CD8-positive, alpha-beta memory T cell (primary cell): ENCODE measurements at regions not wholly inside any gene's neighbourhood (a gene's known extent, or its start where the extent isn't known, plus 50 kb on each side); places are given as distances from the start of the nearest gene placed in this dataset.

ENCODE experiments used
- CTCF ChIA-PET: fragments of 350-600 bp; sonication (Branson Sonifier 250); formaldehyde crosslinking; loops from one replicate; lab custom pipeline; 2021; ENCODE audit warnings: antibody characterized with exemption; lab: Charles Lee
- POLR2A ChIA-PET: fragments of 350-600 bp; sonication (Branson Sonifier 250); formaldehyde crosslinking; loops from one replicate; lab custom pipeline; 2021; ENCODE audit warnings: antibody characterized with exemption; lab: Charles Lee
- DNase-seq, 5 donors: peaks; one replicate each; pipeline versions ENCODE4 v3.0.0 to v3.0.0-alpha.2; 2020 to 2022; ENCODE audit warnings: mixed read lengths in 1 of 5
- H3K27ac ChIP-seq: one replicate; pipeline ENCODE4 v1.7.0; 2013; ENCODE audit warnings: low read depth, mild to moderate bottlenecking, low read length, moderate library complexity
- H3K27me3 ChIP-seq: 2 replicates; pipeline ENCODE4 v1.7.0; 2013; ENCODE audit warnings: low read length, mild to moderate bottlenecking; ENCODE audit not compliant: insufficient read depth, poor library complexity, severe bottlenecking
- H3K36me3 ChIP-seq: 2 replicates; pipeline ENCODE4 v1.7.0; 2013; ENCODE audit warnings: mild to moderate bottlenecking, low read length, moderate library complexity; ENCODE audit not compliant: insufficient read depth
- H3K4me1 ChIP-seq: 2 replicates; pipeline ENCODE4 v1.7.0; 2013; ENCODE audit warnings: mild to moderate bottlenecking, low read length, moderate library complexity; ENCODE audit not compliant: insufficient read depth
- H3K4me3 ChIP-seq: 2 replicates; pipeline ENCODE4 v1.7.0; 2013; ENCODE audit warnings: mild to moderate bottlenecking, low read length
- H3K9me3 ChIP-seq: 2 replicates; pipeline ENCODE4 v1.7.0; 2013; ENCODE audit warnings: mild to moderate bottlenecking, low read length
- H3K27ac Mint-ChIP-seq, 8 donors: one replicate each; pipeline ENCODE4 v1.8.0; 2020 to 2021; ENCODE audit warnings: mixed read lengths in 8 of 8, mild to moderate bottlenecking in 6 of 8, inconsistent platforms in 3 of 8, moderate library complexity in 3 of 8
- H3K27me3 Mint-ChIP-seq, 2 donors: one replicate each; pipeline ENCODE4 v1.8.0; 2020 to 2021; ENCODE audit warnings: mixed read lengths in 2 of 2, mild to moderate bottlenecking in 1 of 2, moderate library complexity in 1 of 2
- H3K36me3 Mint-ChIP-seq, 3 donors: one replicate each; pipeline ENCODE4 v1.8.0; 2020 to 2021; ENCODE audit warnings: mixed read lengths in 3 of 3, inconsistent platforms in 1 of 3, mild to moderate bottlenecking in 1 of 3
- H3K4me1 Mint-ChIP-seq, 3 donors: one replicate each; pipeline ENCODE4 v1.8.0; 2020 to 2021; ENCODE audit warnings: mixed read lengths in 3 of 3, inconsistent platforms in 1 of 3, mild to moderate bottlenecking in 1 of 3
- H3K4me3 Mint-ChIP-seq, 7 donors: one replicate each; pipeline ENCODE4 v1.8.0; 2020 to 2021; ENCODE audit warnings: mixed read lengths in 7 of 7, mild to moderate bottlenecking in 6 of 7, moderate library complexity in 4 of 7, inconsistent platforms in 2 of 7
- H3K9me3 Mint-ChIP-seq, 5 donors: one replicate each; pipeline ENCODE4 v1.8.0; 2020 to 2022; ENCODE audit warnings: mixed read lengths in 5 of 5, mild to moderate bottlenecking in 3 of 5, moderate library complexity in 2 of 5, inconsistent platforms in 1 of 5

DNA sequence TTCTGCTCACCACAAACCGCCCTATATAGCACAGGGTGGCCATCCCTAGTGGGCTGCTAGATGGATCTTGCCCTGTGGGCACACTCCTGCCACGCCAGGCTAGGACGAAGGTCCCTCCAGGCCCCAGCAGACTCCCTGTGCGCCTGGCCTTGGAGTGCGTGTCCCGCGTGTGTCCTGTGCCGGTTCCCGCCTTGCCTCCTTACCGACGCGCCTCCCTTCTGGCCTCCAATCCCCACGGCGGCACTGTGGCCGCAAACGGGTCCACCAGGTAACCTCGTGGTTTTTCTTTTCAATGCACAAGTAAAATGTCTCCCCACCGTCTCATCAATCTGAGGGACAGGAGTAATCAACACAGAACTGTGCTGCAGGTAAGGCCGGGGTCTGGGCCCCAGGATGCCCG, 133.8 kb upstream of the PHACTR3 start:
- H3K36me3 ChIP-seq = no peaks in the 10 kb centered on the region
- no peaks in the 10 kb centered on the region for H3K27me3 ChIP-seq
- DNase-seq = no peak
- H3K9me3 ChIP-seq = no peaks in the 10 kb centered on the region
- Mint-ChIP-seq H3K4me1 (no peaks in the 10 kb centered on the region), H3K9me3 (no peaks in the 10 kb centered on the region), H3K27me3 (peaks cover 12 to 17% of the 10 kb centered on the region in 2 donors), H3K27ac (no peak overlapping the region), H3K36me3 (no peaks in the 10 kb centered on the region), H3K4me3 (no peak overlapping the region)
- no peak overlapping the region for H3K27ac ChIP-seq
- no peak overlapping the region for H3K4me3 ChIP-seq
- ChIA-PET POLR2A (no interaction called here), CTCF (no interaction called here)
- no peaks in the 10 kb centered on the region for H3K4me1 ChIP-seq

DNA sequence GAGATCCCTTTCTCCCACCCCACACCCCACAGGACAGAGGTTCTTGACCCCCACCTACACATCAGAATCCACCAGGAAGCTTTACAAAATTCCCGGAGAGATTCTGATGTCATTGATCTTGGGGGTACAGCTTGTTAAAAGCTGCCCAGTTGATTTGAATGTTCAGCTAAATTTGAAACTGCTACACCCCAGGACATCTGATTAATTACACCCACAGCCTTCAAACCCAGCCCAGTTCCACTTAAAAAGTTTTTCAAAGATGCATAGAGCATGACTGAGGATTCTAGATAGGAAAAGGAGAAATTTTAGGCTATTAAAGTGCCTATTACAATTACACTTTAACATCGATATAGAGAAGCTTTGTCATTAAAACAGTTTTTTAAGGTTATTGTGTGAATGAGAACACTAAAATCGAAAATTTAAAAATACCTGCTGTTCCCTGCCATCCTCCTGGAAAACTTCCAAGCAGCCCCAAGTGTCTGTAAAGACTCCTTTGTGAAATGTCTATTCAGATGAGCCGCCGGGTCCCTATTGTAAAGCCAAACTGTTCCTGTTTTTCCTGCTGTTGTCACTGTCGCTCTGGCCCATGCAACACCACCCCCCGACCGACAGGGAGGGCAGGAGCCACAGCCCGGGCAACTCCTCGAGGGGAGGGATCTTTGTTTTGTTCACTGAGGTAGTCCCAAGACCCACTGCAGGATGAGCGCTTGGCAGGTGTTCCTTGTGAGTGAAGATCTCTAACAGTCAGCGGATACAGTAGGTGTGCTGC, 132.5 kb upstream of the PHACTR3 start:
- H3K36me3 Mint-ChIP-seq = no peaks in the 10 kb centered on the region
- H3K4me3 ChIP-seq = no peak overlapping the region
- H3K27me3 Mint-ChIP-seq = peaks cover 15 to 18% of the 10 kb centered on the region in 2 donors
- CTCF ChIA-PET = interaction anchor here (0.6 kb wide), 1 partner anchor 1009 kb away, joined by 3 read pairs; no protein-coding TSS in a partner anchor
- H3K9me3 ChIP-seq = no peaks in the 10 kb centered on the region
- peak overlapping the region in 1 of 8 donors; percentile 4 for H3K27ac Mint-ChIP-seq
- H3K36me3 ChIP-seq = no peaks in the 10 kb centered on the region
- H3K9me3 Mint-ChIP-seq = no peaks in the 10 kb centered on the region
- H3K4me1 ChIP-seq = no peaks in the 10 kb centered on the region
- no peak for DNase-seq
- H3K4me3 Mint-ChIP-seq = no peak overlapping the region
- POLR2A ChIA-PET = no interaction called here
- no peaks in the 10 kb centered on the region for H3K27me3 ChIP-seq
- no peak overlapping the region for H3K27ac ChIP-seq
- H3K4me1 Mint-ChIP-seq = no peaks in the 10 kb centered on the region

DNA sequence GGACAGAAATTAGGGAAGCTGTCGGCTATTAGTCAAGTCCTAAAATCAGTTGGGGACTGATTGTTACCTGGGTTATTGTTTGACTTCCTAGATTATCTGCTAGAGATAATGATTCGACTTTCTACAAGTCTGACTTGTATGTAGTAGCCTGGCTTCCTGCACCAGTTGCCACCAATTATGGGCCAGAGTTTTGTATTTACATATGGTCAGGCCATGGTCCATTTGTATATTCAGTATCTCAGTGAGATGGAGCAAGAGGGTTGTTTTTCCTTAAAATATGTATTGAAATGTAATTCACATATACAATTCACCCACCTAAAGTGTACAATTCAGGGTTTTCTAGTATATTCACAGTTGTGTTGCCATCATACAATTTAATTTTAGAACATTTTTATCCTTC, 130.6 kb upstream of the PHACTR3 start:
- no peaks in the 10 kb centered on the region for H3K4me1 Mint-ChIP-seq
- CTCF ChIA-PET = no interaction called here

DNA sequence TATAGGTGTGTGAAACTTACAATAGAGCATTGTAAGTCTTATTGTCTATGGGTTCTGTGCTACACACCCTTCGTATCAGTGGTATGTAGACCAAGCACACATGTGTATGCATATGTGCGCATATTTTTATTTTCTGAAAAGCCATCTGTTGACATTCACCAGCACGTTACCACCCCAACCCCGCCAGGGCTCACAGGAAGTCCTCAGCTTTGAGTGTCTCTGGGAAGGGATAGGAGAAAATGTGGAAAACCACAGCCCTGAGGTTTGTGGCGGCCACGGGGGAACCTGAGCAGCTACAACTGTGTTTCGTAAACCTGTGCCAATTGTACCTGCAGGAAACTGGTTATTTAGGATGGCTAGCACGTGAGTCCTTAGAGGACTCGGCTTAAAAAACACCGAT, 123.3 kb upstream of the PHACTR3 start:
- DNase-seq = no peak
- Mint-ChIP-seq H3K36me3 (no peaks in the 10 kb centered on the region), H3K27me3 (peaks cover 5 to 30% of the 10 kb centered on the region in 2 donors), H3K9me3 (peaks cover 0 to 2% (median 0%) of the 10 kb centered on the region in 5 donors), H3K4me3 (no peak overlapping the region), H3K4me1 (no peaks in the 10 kb centered on the region), H3K27ac (no peak overlapping the region)
- Histone ChIP-seq H3K36me3 (no peaks in the 10 kb centered on the region), H3K27ac (no peak overlapping the region), H3K4me1 (no peaks in the 10 kb centered on the region), H3K4me3 (no peak overlapping the region), H3K9me3 (no peaks in the 10 kb centered on the region), H3K27me3 (no peaks in the 10 kb centered on the region)
- CTCF ChIA-PET = interaction anchor here (1.0 kb wide), 1 partner anchor 15 kb away, joined by 3 read pairs; no protein-coding TSS in a partner anchor
- POLR2A ChIA-PET = no interaction called here

More for the DNA sequence above, 130.6 kb upstream of the PHACTR3 start:
- no peak overlapping the region for H3K27ac Mint-ChIP-seq
- DNase-seq = no peak
- Histone ChIP-seq H3K27me3 (no peaks in the 10 kb centered on the region), H3K4me3 (no peak overlapping the region), H3K36me3 (no peaks in the 10 kb centered on the region), H3K4me1 (no peaks in the 10 kb centered on the region), H3K9me3 (no peaks in the 10 kb centered on the region), H3K27ac (no peak overlapping the region)
- no peaks in the 10 kb centered on the region for H3K9me3 Mint-ChIP-seq
- peaks cover 8 to 18% of the 10 kb centered on the region in 2 donors for H3K27me3 Mint-ChIP-seq
- H3K36me3 Mint-ChIP-seq = no peaks in the 10 kb centered on the region
- POLR2A ChIA-PET = no interaction called here
- no peak overlapping the region for H3K4me3 Mint-ChIP-seq

DNA sequence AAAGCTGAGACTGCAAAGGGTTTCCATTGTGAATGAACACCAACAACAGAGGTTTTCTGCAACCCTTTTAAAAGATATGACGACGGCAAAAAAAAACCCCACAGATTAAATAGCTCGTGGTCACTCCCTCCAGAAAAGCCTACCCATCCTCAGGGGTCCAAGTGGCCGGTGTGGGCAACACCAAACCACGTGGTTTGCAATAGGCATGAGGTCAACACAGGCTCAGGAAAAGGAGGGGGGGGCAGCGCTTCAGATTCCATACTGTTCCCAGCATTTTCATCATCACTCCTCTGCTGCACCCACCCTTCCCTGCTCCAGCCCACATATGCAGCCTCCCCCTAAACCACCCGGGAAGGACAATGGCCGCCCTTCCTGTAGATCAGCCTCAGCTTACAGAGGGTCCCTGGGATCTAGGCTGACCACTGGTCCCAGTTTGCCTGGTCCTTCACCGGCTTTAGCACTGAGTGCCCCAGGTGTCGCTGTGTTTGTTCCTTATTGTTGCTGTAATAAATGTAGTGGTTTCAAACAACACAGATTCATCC, 122.8 kb upstream of the PHACTR3 start:
- no peaks in the 10 kb centered on the region for H3K36me3 Mint-ChIP-seq
- Histone ChIP-seq H3K9me3 (no peaks in the 10 kb centered on the region), H3K27me3 (no peaks in the 10 kb centered on the region), H3K36me3 (no peaks in the 10 kb centered on the region), H3K27ac (no peak overlapping the region), H3K4me3 (no peak overlapping the region), H3K4me1 (no peaks in the 10 kb centered on the region)
- no peak overlapping the region for H3K27ac Mint-ChIP-seq
- DNase-seq = no peak
- H3K27me3 Mint-ChIP-seq = peaks cover 5 to 28% of the 10 kb centered on the region in 2 donors
- H3K9me3 Mint-ChIP-seq = peaks cover 0 to 2% (median 0%) of the 10 kb centered on the region in 5 donors
- H3K4me3 Mint-ChIP-seq = no peak overlapping the region
- H3K4me1 Mint-ChIP-seq = no peaks in the 10 kb centered on the region
- ChIA-PET CTCF (interaction anchor here (1.0 kb wide), 1 partner anchor 14 kb away, joined by 3 read pairs; no protein-coding TSS in a partner anchor), POLR2A (no interaction called here)

DNA sequence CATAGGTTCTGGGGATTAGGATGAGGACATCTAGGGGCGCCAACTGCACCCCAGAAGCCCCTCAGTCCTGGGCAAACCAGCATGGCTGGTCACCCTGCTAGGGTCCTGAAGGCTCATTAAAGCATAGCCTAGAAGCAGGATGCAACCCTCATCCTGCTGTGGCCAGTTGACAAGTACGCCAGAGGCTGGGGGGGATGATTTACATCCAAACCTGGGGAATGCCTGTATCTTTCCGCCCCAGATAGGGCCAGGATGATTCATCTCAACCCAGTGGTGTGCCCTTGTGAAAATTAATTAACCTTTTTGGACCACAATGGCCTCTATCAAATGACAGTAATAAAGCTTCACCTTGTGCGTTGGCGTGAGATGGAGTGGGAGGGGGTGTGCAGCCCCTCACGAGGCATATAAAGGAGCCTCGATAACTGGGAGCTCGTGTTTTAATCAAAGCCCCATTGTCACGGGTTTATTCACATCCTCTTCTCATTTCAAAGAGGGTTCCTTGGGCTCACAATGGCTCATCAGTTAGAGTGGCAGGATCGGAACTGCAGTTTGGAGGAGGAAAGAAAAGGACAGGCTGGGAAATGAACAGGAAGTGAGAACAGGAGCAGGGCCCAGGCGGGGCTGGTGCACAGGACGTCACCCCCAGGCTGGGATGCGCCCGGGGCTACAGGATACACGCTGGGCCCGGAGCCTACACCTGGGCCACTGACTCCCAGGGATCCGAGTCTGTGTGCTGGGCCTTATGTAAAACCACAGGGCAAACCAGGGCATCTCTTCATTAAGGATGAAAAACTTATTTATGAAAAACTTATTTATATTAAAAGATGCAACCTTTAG, 121.8 kb upstream of the PHACTR3 start:
- Histone ChIP-seq H3K27ac (no peak overlapping the region), H3K36me3 (no peaks in the 10 kb centered on the region), H3K9me3 (no peaks in the 10 kb centered on the region), H3K4me3 (no peak overlapping the region), H3K4me1 (no peaks in the 10 kb centered on the region), H3K27me3 (no peaks in the 10 kb centered on the region)
- Mint-ChIP-seq H3K36me3 (no peaks in the 10 kb centered on the region), H3K27ac (no peak overlapping the region), H3K9me3 (peaks cover 0 to 2% (median 0%) of the 10 kb centered on the region in 5 donors), H3K27me3 (peaks cover 5 to 28% of the 10 kb centered on the region in 2 donors), H3K4me1 (no peaks in the 10 kb centered on the region), H3K4me3 (no peak overlapping the region)
- ChIA-PET CTCF (interaction anchor here (0.8 kb wide), 1 partner anchor 14 kb away, joined by 3 read pairs; no protein-coding TSS in a partner anchor), POLR2A (no interaction called here)
- no peak for DNase-seq

DNA sequence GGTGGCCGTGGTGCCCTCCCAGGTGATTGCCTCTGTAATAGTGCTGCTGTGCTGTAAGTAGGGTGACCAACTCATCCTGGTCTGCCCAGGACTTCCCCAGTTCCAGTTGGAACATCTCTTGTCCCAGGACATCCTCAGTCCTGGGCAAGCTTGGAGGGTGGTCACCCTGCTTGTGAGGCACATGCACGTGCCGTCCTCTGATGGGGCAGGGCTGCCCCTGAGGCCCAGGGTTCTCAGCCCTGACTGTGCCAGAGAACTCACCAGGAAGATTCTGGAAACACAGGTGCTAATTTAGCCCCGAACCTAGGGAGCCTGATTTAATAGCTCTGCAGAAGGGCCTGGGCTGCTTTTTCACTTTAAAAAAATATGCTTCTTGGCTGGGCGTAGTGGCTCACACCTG, 120.9 kb upstream of the PHACTR3 start:
- Histone ChIP-seq H3K27ac (no peak overlapping the region), H3K36me3 (no peaks in the 10 kb centered on the region), H3K4me3 (no peak overlapping the region), H3K4me1 (no peaks in the 10 kb centered on the region), H3K9me3 (no peaks in the 10 kb centered on the region), H3K27me3 (no peaks in the 10 kb centered on the region)
- Mint-ChIP-seq H3K4me3 (no peak overlapping the region), H3K36me3 (no peaks in the 10 kb centered on the region), H3K4me1 (no peaks in the 10 kb centered on the region), H3K27me3 (peaks cover 5 to 28% of the 10 kb centered on the region in 2 donors), H3K9me3 (peaks cover 0 to 2% (median 0%) of the 10 kb centered on the region in 5 donors), H3K27ac (no peak overlapping the region)
- no peak for DNase-seq
- ChIA-PET CTCF (no interaction called here), POLR2A (no interaction called here)

DNA sequence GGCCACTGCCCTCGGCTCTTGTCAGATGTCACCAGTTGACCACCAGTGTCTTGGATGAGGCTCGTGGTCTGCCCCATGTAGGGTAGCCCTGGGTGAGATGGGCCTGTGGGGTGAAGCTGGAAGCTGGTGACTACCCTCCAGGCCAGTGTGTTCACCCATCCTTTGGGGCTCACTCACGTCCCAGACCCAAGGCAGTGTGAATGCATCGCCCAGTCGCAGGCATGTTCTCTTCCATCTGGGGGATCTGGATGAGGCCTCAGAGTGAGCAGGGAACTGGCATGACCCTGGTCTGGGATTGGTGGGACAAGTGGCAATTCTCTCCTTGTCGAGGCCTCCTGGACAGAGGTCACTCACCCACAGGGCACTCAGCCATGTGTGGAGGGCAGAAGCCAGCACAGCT, 120.1 kb upstream of the PHACTR3 start:
- H3K27me3 ChIP-seq = no peaks in the 10 kb centered on the region
- H3K4me1 ChIP-seq = no peaks in the 10 kb centered on the region
- Mint-ChIP-seq H3K36me3 (no peaks in the 10 kb centered on the region), H3K27ac (no peak overlapping the region), H3K4me1 (no peaks in the 10 kb centered on the region), H3K4me3 (no peak overlapping the region), H3K27me3 (peaks cover 9 to 28% of the 10 kb centered on the region in 2 donors), H3K9me3 (no peaks in the 10 kb centered on the region)
- H3K4me3 ChIP-seq = no peak overlapping the region
- H3K27ac ChIP-seq = no peak overlapping the region
- ChIA-PET CTCF (no interaction called here), POLR2A (no interaction called here)
- H3K36me3 ChIP-seq = no peaks in the 10 kb centered on the region
- H3K9me3 ChIP-seq = no peaks in the 10 kb centered on the region
- DNase-seq = no peak
